ENCODE measurements at regions not wholly inside any gene's neighbourhood (a gene's known extent, or its start where the extent isn't known, plus 50 kb on each side); places are given as distances from the start of the nearest gene placed in this dataset.

DNA sequence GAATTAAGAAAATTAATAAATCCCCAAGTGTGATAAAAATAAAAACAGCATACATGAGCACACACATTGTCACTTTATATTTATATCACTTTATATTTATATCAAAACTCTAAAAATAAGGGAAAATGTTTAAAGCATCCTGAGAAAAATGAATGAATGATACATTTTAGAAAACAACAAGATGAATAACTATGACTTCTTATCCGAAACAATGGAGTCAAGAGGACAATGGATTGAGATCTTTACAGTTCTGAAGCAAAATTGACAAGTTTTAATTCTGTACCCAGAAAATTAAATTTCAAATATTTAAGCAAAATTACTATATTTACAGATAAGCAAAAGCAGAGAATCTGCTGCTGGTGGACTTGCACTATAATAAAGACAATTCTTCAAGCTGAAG is 512.6 kb downstream of the MRPL39 start:
- TF ChIP-seq POLR2A (IDR thresholded peaks at IDR 0.05), result no peak
- TF ChIP-seq CTCF (IDR thresholded peaks at IDR 0.05), result no peak
